ENCODE measurements at regions not wholly inside any gene's neighbourhood (a gene's known extent, or its start where the extent isn't known, plus 50 kb on each side); places are given as distances from the start of the nearest gene placed in this dataset.
"Not testable (repeated sequence)": the region's sequence is repeated elsewhere in the genome, so short reads cannot be mapped to it uniquely, and the experiment has no call there.

- peak; percentile 43 for DNase-seq (ENCODE audit: low read depth)
Measured at GRCh38 chr6:121925534-121926255, 473.8 kb upstream of the HSF2 start.

- no peak for DNase-seq (ENCODE audit: low read depth)
Measured at GRCh38 chr6:121929301-121929700, 470.2 kb upstream of the HSF2 start.

GRCh38 chr6:121932076-121932991, 467.1 kb upstream of the HSF2 start:
- DNase-seq (ENCODE audit: low read depth), result peak; percentile 96

GRCh38 chr6:121934451-121934850, 465.0 kb upstream of the HSF2 start:
- no peak for DNase-seq (ENCODE audit: low read depth)

- DNase-seq (ENCODE audit: low read depth), result peak; percentile 17
Measured at GRCh38 chr6:121940728-121941127, 458.7 kb upstream of the HSF2 start.

- peak; percentile 35 for DNase-seq (ENCODE audit: low read depth)
Measured at GRCh38 chr6:121944354-121944753, 455.1 kb upstream of the HSF2 start.

- DNase-seq (ENCODE audit: low read depth), result no peak
Measured at GRCh38 chr6:121951123-121951522, 448.3 kb upstream of the HSF2 start.

- DNase-seq (ENCODE audit: low read depth), result peak; percentile 53
Measured at GRCh38 chr6:121951918-121952379, 447.5 kb upstream of the HSF2 start.

- not testable (repeated sequence) for DNase-seq (ENCODE audit: low read depth)
Measured at GRCh38 chr6:121955401-121955800, 444.1 kb upstream of the HSF2 start.

- no peak for DNase-seq (ENCODE audit: low read depth)
Measured at GRCh38 chr6:121956782-121957181, 442.7 kb upstream of the HSF2 start.

GRCh38 chr6:121959501-121959900, 440.0 kb upstream of the HSF2 start:
- no peak for DNase-seq (ENCODE audit: low read depth)

- DNase-seq (ENCODE audit: low read depth), result no peak
Measured at GRCh38 chr6:121961619-121962125, 437.8 kb upstream of the HSF2 start.

GRCh38 chr6:121963826-121964225, 435.6 kb upstream of the HSF2 start:
- DNase-seq (ENCODE audit: low read depth), result no peak

- peak; percentile 76 for DNase-seq (ENCODE audit: low read depth)
Measured at GRCh38 chr6:121965739-121966138, 433.7 kb upstream of the HSF2 start.

GRCh38 chr6:121967631-121968030, 431.8 kb upstream of the HSF2 start:
- no peak for DNase-seq (ENCODE audit: low read depth)

GRCh38 chr6:121971931-121972335, 427.5 kb upstream of the HSF2 start:
- DNase-seq (ENCODE audit: low read depth), result peak; percentile 7

GRCh38 chr6:121984956-121985355, 414.5 kb upstream of the HSF2 start:
- no peak for DNase-seq (ENCODE audit: low read depth)

- no peak for DNase-seq (ENCODE audit: low read depth)
Measured at GRCh38 chr6:121993362-121993761, 406.1 kb upstream of the HSF2 start.

- no peak for DNase-seq (ENCODE audit: low read depth)
Measured at GRCh38 chr6:121994919-121995318, 404.5 kb upstream of the HSF2 start.

- peak; percentile 59 for DNase-seq (ENCODE audit: low read depth)
Measured at GRCh38 chr6:121998631-121999030, 400.8 kb upstream of the HSF2 start.

GRCh38 chr6:121999456-122000065, 399.9 kb upstream of the HSF2 start:
- DNase-seq (ENCODE audit: low read depth), result no peak

- no peak for DNase-seq (ENCODE audit: low read depth)
Measured at GRCh38 chr6:122005661-122006060, 393.8 kb upstream of the HSF2 start.
